A549 (cell line): ENCODE measurements at regions not wholly inside any gene's neighbourhood (a gene's known extent, or its start where the extent isn't known, plus 50 kb on each side); places are given as distances from the start of the nearest gene placed in this dataset.

Experiments
- ATAC-seq, 2 experiments: fragments of 200-7000 bp in 1 of 2; fragments of >200 bp in 1 of 2; cut with Nextera tagmentation in 1 of 2; cut with Tn5 transposase in 1 of 2; 3 replicates each; pipeline versions ENCODE4 v1.8.0 to v1.9.1; 2018 to 2020; ENCODE audit warnings: mild to moderate bottlenecking in 1 of 2, moderate library complexity in 1 of 2
- CTCF ChIA-PET: fragments of 300-600 bp; sonication (Branson Sonifier 250); formaldehyde crosslinking; extraction: SDS; loops from one replicate; lab custom pipeline; 2021; ENCODE audit warnings: antibody characterized with exemption, inconsistent platforms; lab: Yijun Ruan, JAX
- POLR2A ChIA-PET: fragments of 350-600 bp; formaldehyde crosslinking; extraction: SDS; loops from one replicate; lab custom pipeline; 2021; ENCODE audit warnings: antibody characterized with exemption, inconsistent platforms; lab: Yijun Ruan, JAX
- DNase-seq, 2 experiments: peaks; one replicate each; pipeline versions ENCODE4 v3.0.0 to v3.0.0-alpha.2; 2011 to 2016; ENCODE audit warnings: low read depth in 1 of 2, low spot score in 1 of 2
- FAIRE-seq: peaks from 2 replicates; lab custom pipeline; 2011; peaks lifted over from hg19 to GRCh38; lab: Jason Lieb, UNC
- H3K27ac ChIP-seq, 2 experiments: fragments of >200 bp; sonication (Bioruptor Twin); formaldehyde crosslinking; 3 replicates each; pipeline ENCODE4 v1.5.1; 2016 to 2017
- H3K4me1 ChIP-seq: fragments of >200 bp; sonication (Bioruptor Twin); formaldehyde crosslinking; 3 replicates; pipeline ENCODE4 v1.6.1; 2016
- H3K4me2 ChIP-seq: fragments of >200 bp; sonication (Bioruptor Twin); formaldehyde crosslinking; 3 replicates; pipeline ENCODE4 v1.6.1; 2016
- H3K4me3 ChIP-seq: fragments of >200 bp; sonication (Bioruptor Twin); formaldehyde crosslinking; 3 replicates; pipeline ENCODE4 v1.5.1; 2016
- H3K9me3 ChIP-seq: fragments of >200 bp; sonication (Bioruptor Twin); formaldehyde crosslinking; 3 replicates; pipeline ENCODE4 v1.6.1; 2016
- CBX2 ChIP-seq: fragments of 200-600 bp; sonication (generic); IDR thresholded peaks from 2 replicates; pipeline ENCODE4 v1.6.1; 2016; ENCODE audit warnings: low read depth, mild to moderate bottlenecking, borderline replicate concordance
- CHD2 ChIP-seq: fragments of 150-350 bp; IDR thresholded peaks from 2 replicates; pipeline ENCODE4 v1.6.1; 2014; ENCODE audit warnings: low read length; ENCODE audit not compliant: partially characterized antibody
- CHD4 ChIP-seq: fragments of 200-600 bp; sonication (generic); IDR thresholded peaks from 2 replicates; pipeline ENCODE4 v1.6.1; 2016; ENCODE audit warnings: antibody characterized with exemption, mild to moderate bottlenecking, borderline replicate concordance
- FOXS1 ChIP-seq: fragments of 250-450 bp; sonication (Bioruptor Pico); IDR thresholded peaks from 2 replicates; pipeline ENCODE4 v1.5.0; 2020; ENCODE audit warnings: mild to moderate bottlenecking, moderate library complexity
- HES2 ChIP-seq: fragments of >200 bp; sonication (Bioruptor Twin); formaldehyde crosslinking; IDR thresholded peaks from 2 replicates; pipeline ENCODE4 v1.6.1; 2016
- MAFK ChIP-seq: fragments of 450-650 bp; IDR thresholded peaks from 2 replicates; pipeline ENCODE4 v1.6.1; 2014; ENCODE audit not compliant: partially characterized antibody
- NFE2L2 ChIP-seq: fragments of 150-350 bp; conservative IDR thresholded peaks from 2 replicates; pipeline ENCODE4 v1.6.1; 2014; ENCODE audit warnings: low read length
- NR3C1 ChIP-seq: fragments of >200 bp; sonication (Bioruptor Twin); formaldehyde crosslinking; IDR thresholded peaks from 3 replicates; pipeline ENCODE4 v1.6.1; 2017
- PHF8 ChIP-seq: fragments of 200-600 bp; sonication (generic); IDR thresholded peaks from 2 replicates; pipeline ENCODE4 v1.6.1; 2016; ENCODE audit warnings: low read depth, mild to moderate bottlenecking, antibody characterized with exemption, moderate library complexity, borderline replicate concordance
- POLR2A ChIP-seq: IDR thresholded peaks from 2 replicates; pipeline ENCODE4 v1.6.1; 2012; ENCODE audit warnings: mild to moderate bottlenecking, low read length
- RAD21 ChIP-seq, 2 experiments: fragments of >200 bp in 1 of 2; sonication (Bioruptor Twin) in 1 of 2; formaldehyde crosslinking in 1 of 2; IDR thresholded peaks in 1 of 2; conservative IDR thresholded peaks in 1 of 2; 2 replicates in 1 of 2; 3 replicates in 1 of 2; pipeline ENCODE4 v1.6.1; 2012 to 2018; ENCODE audit warnings: inconsistent platforms in 1 of 2
- REST ChIP-seq: fragments of 200-600 bp; sonication (generic); IDR thresholded peaks from 2 replicates; pipeline ENCODE4 v1.6.1; 2016; ENCODE audit warnings: antibody characterized with exemption, mild to moderate bottlenecking, moderate library complexity
- SMC3 ChIP-seq: fragments of >200 bp; sonication (Bioruptor Twin); formaldehyde crosslinking; IDR thresholded peaks from 3 replicates; pipeline ENCODE4 v1.6.1; 2018; ENCODE audit warnings: inconsistent platforms
- TFCP2L1 ChIP-seq: fragments of 250-450 bp; sonication (Bioruptor Pico); IDR thresholded peaks from 2 replicates; pipeline ENCODE4 v1.5.0; 2021; ENCODE audit warnings: mild to moderate bottlenecking
- ZC3H11A ChIP-seq: fragments of 450-650 bp; IDR thresholded peaks from 2 replicates; pipeline ENCODE4 v1.6.1; 2014; ENCODE audit warnings: antibody characterized with exemption, mild to moderate bottlenecking
- ZFP36 ChIP-seq: fragments of 450-650 bp; IDR thresholded peaks from 2 replicates; pipeline ENCODE4 v1.6.1; 2014; ENCODE audit warnings: borderline replicate concordance; ENCODE audit not compliant: partially characterized antibody
- ZSCAN20 ChIP-seq: fragments of 250-450 bp; sonication (Bioruptor Pico); IDR thresholded peaks from 2 replicates; pipeline ENCODE4 v1.8.0; 2022; ENCODE audit warnings: mild to moderate bottlenecking, moderate library complexity
- WGBS: methylation state at CpG from one replicate; pipeline ENCODE4 v1.1.6; 2017; ENCODE audit errors: missing lambda C conversion rate; 5-methylcytosine and 5-hydroxymethylcytosine counted together
- TF ChIP-seq, protein P1 (sequence below): IDR thresholded peaks from 2 replicates; pipeline ENCODE4 v1.6.1; 2012; ENCODE audit warnings: low read depth, borderline replicate concordance
- TF ChIP-seq, protein P2 (sequence below): fragments of >200 bp; sonication (Bioruptor Twin); formaldehyde crosslinking; IDR thresholded peaks from 3 replicates; pipeline ENCODE4 v1.5.1; 2016

- TF ChIP-seq REST (no peak), CHD2 (no peak), NFE2L2 (no peak)
Measured at GRCh38 chr1:79207331-79207730, 200.8 kb upstream of the ADGRL4 start (continued).

- Histone ChIP-seq H3K4me1 (no peaks in the 10 kb centered on the region), H3K4me2 (no peak overlapping the region)
- POLR2A ChIA-PET: no interaction called here
- CTCF ChIA-PET: no interaction called here
- TF ChIP-seq CBX2 (no peak), MAFK (peak; percentile 76)
- TF ChIP-seq, all 56 proteins: peak for 1
- 26% methylated on average over 4 of the region's 4 CpGs for WGBS
- FAIRE-seq (no peak), ATAC-seq (no peak), DNase-seq (no peak)
- Histone ChIP-seq H3K4me3 (no peak overlapping the region), H3K27ac (no peak overlapping the region), H3K9me3 (no peaks in the 10 kb centered on the region)
Measured at GRCh38 chr1:79204779-79205479, 198.4 kb upstream of the ADGRL4 start.

DNA sequence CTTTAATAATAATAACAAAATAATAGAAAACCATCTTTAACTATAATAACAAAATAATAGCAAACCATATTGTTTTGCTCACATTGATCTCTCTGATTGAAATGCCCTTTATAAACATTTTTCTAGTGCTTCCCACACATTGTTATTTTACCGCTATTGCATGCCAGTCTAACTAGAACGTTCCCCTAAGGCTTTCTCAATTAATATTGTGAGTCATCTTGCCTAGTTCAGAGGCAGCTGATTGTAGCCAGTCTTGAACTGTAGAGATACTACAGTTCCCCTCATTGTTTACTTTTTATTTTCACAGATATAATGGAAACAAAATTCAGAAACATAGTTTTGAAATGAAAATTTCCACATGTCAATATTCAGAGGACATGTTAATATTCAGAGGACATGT lies 192.3 kb upstream of the ADGRL4 start:
- no peak for TF ChIP-seq ZFP36
- no peak for TF ChIP-seq ZSCAN20
- TF ChIP-seq NR3C1: no peak
- no peak for TF ChIP-seq ZC3H11A
- no peak for TF ChIP-seq HES2
- ChIA-PET CTCF (interaction anchor here (1.1 to 4.4 kb wide), 4 partner anchors 11 to 362 kb away, joined by 3 to 34 read pairs (median 4); no protein-coding TSS in a partner anchor), POLR2A (no interaction called here)
- no peak overlapping the region for H3K4me3 ChIP-seq
- H3K9me3 ChIP-seq: no peaks in the 10 kb centered on the region
- H3K4me2 ChIP-seq: no peak overlapping the region
- DNase-seq: no peak
- FAIRE-seq: no peak
- no peak overlapping the region for H3K27ac ChIP-seq
- H3K4me1 ChIP-seq: peaks cover 4% of the 10 kb centered on the region; the same call in 2 of the 3 replicates
- WGBS: 21% methylated on average over 2 of the region's 2 CpGs
- ATAC-seq: no peak

GRCh38 chr1:79197421-79197820 lies 190.9 kb upstream of the ADGRL4 start:
- WGBS: 25% methylated on average over 2 of the region's 2 CpGs
- DNase-seq: peak in 1 of 2 experiments; percentile 47
- 0 out of 6 replicates have a peak, but pooled peaks of 1 of the 2 experiments have one; percentile 62 for ATAC-seq
- TF ChIP-seq TFCP2L1 (CRISPR knock-in tag) (no peak), SMC3 (peak; percentile 88), PHF8 (no peak), RAD21 (conservative IDR thresholded peaks at IDR 0.05 in 1 of 2, IDR thresholded peaks at IDR 0.05 in 1 of 2) (peak; percentile 72 to 83), CHD4 (no peak), FOXS1 (no peak), POLR2A (no peak)
- TF ChIP-seq, protein P1, sequence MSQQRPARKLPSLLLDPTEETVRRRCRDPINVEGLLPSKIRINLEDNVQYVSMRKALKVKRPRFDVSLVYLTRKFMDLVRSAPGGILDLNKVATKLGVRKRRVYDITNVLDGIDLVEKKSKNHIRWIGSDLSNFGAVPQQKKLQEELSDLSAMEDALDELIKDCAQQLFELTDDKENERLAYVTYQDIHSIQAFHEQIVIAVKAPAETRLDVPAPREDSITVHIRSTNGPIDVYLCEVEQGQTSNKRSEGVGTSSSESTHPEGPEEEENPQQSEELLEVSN: no peak
- TF ChIP-seq, protein P2, sequence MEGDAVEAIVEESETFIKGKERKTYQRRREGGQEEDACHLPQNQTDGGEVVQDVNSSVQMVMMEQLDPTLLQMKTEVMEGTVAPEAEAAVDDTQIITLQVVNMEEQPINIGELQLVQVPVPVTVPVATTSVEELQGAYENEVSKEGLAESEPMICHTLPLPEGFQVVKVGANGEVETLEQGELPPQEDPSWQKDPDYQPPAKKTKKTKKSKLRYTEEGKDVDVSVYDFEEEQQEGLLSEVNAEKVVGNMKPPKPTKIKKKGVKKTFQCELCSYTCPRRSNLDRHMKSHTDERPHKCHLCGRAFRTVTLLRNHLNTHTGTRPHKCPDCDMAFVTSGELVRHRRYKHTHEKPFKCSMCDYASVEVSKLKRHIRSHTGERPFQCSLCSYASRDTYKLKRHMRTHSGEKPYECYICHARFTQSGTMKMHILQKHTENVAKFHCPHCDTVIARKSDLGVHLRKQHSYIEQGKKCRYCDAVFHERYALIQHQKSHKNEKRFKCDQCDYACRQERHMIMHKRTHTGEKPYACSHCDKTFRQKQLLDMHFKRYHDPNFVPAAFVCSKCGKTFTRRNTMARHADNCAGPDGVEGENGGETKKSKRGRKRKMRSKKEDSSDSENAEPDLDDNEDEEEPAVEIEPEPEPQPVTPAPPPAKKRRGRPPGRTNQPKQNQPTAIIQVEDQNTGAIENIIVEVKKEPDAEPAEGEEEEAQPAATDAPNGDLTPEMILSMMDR: peak; percentile 53
- ChIA-PET POLR2A (no interaction called here), CTCF (interaction anchor here (1.3 to 4.4 kb wide), 2 partner anchors 357 to 360 kb away, joined by 3 to 34 read pairs; no protein-coding TSS in a partner anchor)
- Histone ChIP-seq H3K4me1 (peaks cover 15% of the 10 kb centered on the region), H3K4me2 (no peak overlapping the region), H3K4me3 (no peak overlapping the region), H3K27ac (0 out of 6 replicates have a peak overlapping the region, but pooled peaks of 1 of the 2 experiments have one; percentile 38), H3K9me3 (no peaks in the 10 kb centered on the region)
- no peak for FAIRE-seq
